Loucy (cell line): ENCODE measurements at regions not wholly inside any gene's neighbourhood (a gene's known extent, or its start where the extent isn't known, plus 50 kb on each side); places are given as distances from the start of the nearest gene placed in this dataset.

Experiments
- H2AFZ ChIP-seq: fragments of 200-600 bp; sonication (generic); 2 replicates; pipeline ENCODE4 v1.6.0; 2016; ENCODE audit warnings: antibody characterized with exemption, mild to moderate bottlenecking, low read length, moderate library complexity
- H3F3A ChIP-seq: fragments of 200-600 bp; 2 replicates; pipeline ENCODE4 v1.6.0; 2016; ENCODE audit warnings: antibody characterized with exemption, low read depth, mild to moderate bottlenecking
- H3K27me3 ChIP-seq: fragments of 200-600 bp; sonication (generic); 2 replicates; pipeline ENCODE4 v1.6.1; 2014; ENCODE audit warnings: low read length, mild to moderate bottlenecking; ENCODE audit not compliant: insufficient read depth, poor library complexity, severe bottlenecking
- H3K36me3 ChIP-seq: fragments of 200-600 bp; sonication (generic); 2 replicates; pipeline ENCODE4 v1.6.1; 2016; ENCODE audit warnings: low read length; ENCODE audit not compliant: insufficient read depth
- H3K4me1 ChIP-seq: fragments of 200-600 bp; sonication (generic); 2 replicates; pipeline ENCODE4 v1.5.1; 2014; ENCODE audit warnings: low read length, mild to moderate bottlenecking; ENCODE audit not compliant: insufficient read depth, poor library complexity, severe bottlenecking
- H3K4me2 ChIP-seq: fragments of 200-600 bp; sonication (generic); 2 replicates; pipeline ENCODE4 v1.6.0; 2014; ENCODE audit warnings: antibody characterized with exemption, low read length, low read depth, mild to moderate bottlenecking; ENCODE audit not compliant: poor library complexity, severe bottlenecking
- H3K4me3 ChIP-seq: fragments of 200-600 bp; sonication (generic); 2 replicates; pipeline ENCODE4 v1.5.1; 2014; ENCODE audit warnings: low read length, mild to moderate bottlenecking, mixed read lengths; ENCODE audit not compliant: poor library complexity, severe bottlenecking
- H3K79me2 ChIP-seq: fragments of 200-600 bp; sonication (generic); 2 replicates; pipeline ENCODE4 v1.6.1; 2014; ENCODE audit warnings: low read length; ENCODE audit not compliant: insufficient read depth
- H3K9ac ChIP-seq: fragments of 200-600 bp; sonication (generic); 2 replicates; pipeline ENCODE4 v1.6.0; 2014; ENCODE audit warnings: mild to moderate bottlenecking, low read depth, low read length, moderate library complexity; ENCODE audit not compliant: poor library complexity, severe bottlenecking
- H3K9me2 ChIP-seq: fragments of 200-600 bp; sonication (generic); replicated peaks from 2 replicates; pipeline ENCODE4 v1.6.1; 2016; ENCODE audit warnings: low read depth, low read length, mixed read lengths
- H3K9me3 ChIP-seq: fragments of 200-600 bp; sonication (generic); 2 replicates; pipeline ENCODE4 v1.6.1; 2014; ENCODE audit warnings: mild to moderate bottlenecking, antibody characterized with exemption, low read length, low read depth; ENCODE audit not compliant: insufficient read depth
- H4K20me1 ChIP-seq: fragments of 200-600 bp; sonication (generic); 2 replicates; pipeline ENCODE4 v1.6.0; 2014; ENCODE audit warnings: antibody characterized with exemption, low read length, mild to moderate bottlenecking; ENCODE audit not compliant: insufficient read depth, poor library complexity, severe bottlenecking
- EZH2phosphoT487 ChIP-seq: fragments of 200-600 bp; IDR thresholded peaks from 2 replicates; pipeline ENCODE4 v1.6.1; 2018; ENCODE audit warnings: antibody characterized with exemption, mild to moderate bottlenecking, moderate library complexity, borderline replicate concordance
- TF ChIP-seq, protein P1 (sequence below): fragments of 200-600 bp; sonication (generic); conservative IDR thresholded peaks from 2 replicates; pipeline ENCODE4 v1.5.1; 2014; ENCODE audit warnings: mild to moderate bottlenecking, antibody characterized with exemption, low read length

DNA sequence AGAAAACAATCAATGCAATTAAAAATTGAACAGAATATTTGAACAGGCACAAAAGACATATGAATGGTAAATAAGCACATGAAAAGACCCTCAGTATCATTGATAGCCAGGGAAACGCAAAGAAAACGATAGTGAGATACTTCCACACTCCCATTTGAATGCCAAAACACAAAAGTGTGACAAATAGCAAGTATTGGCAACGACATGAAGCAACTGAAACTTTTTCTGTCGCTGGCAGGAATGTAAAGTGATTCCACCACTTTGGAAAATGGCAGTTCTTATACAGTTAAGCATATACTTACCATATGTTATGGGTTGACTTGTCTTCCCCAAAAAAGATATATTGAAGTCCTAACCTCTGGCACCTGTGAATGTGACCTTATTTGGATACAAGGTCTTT lies 62.9 kb upstream of the NAV2 start:
- no peaks in the 10 kb centered on the region for H3K79me2 ChIP-seq
- no peaks in the 10 kb centered on the region for H3K36me3 ChIP-seq
- no peak overlapping the region for H3K4me3 ChIP-seq
- H3K4me2 ChIP-seq = no peak overlapping the region
- no peaks in the 10 kb centered on the region for H3K27me3 ChIP-seq
- TF ChIP-seq, protein P1, sequence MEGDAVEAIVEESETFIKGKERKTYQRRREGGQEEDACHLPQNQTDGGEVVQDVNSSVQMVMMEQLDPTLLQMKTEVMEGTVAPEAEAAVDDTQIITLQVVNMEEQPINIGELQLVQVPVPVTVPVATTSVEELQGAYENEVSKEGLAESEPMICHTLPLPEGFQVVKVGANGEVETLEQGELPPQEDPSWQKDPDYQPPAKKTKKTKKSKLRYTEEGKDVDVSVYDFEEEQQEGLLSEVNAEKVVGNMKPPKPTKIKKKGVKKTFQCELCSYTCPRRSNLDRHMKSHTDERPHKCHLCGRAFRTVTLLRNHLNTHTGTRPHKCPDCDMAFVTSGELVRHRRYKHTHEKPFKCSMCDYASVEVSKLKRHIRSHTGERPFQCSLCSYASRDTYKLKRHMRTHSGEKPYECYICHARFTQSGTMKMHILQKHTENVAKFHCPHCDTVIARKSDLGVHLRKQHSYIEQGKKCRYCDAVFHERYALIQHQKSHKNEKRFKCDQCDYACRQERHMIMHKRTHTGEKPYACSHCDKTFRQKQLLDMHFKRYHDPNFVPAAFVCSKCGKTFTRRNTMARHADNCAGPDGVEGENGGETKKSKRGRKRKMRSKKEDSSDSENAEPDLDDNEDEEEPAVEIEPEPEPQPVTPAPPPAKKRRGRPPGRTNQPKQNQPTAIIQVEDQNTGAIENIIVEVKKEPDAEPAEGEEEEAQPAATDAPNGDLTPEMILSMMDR = no peak
- TF ChIP-seq EZH2phosphoT487 = no peak
- no peaks in the 10 kb centered on the region for H3K9me2 ChIP-seq
- no peak overlapping the region for H3K9ac ChIP-seq
- no peaks in the 10 kb centered on the region for H3K9me3 ChIP-seq
- no peaks in the 10 kb centered on the region for H3F3A ChIP-seq
- no peaks in the 10 kb centered on the region for H4K20me1 ChIP-seq
- H2AFZ ChIP-seq = no peak overlapping the region
- H3K4me1 ChIP-seq = peaks cover 6% of the 10 kb centered on the region

DNA sequence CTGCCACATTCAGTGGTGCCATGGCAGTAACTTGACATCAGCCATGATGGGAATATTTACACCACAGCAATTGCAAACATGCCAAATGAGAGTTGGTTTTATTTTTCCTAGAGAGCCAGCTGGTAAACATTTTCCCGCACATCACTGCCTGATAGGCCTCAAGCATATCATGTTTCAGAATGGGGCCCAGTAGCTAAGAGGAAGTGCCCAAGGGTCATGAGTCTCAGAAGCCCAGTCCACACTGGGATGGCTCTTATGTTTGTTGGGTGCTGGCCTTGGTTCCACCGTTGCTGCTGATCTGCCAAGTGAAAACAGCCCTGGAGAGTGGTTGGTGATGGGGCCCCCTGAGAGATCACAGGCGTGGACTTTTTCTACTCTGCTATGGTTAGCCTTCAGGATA lies 64.3 kb upstream of the NAV2 start:
- Histone ChIP-seq H3K9ac (no peak overlapping the region), H3K9me3 (no peaks in the 10 kb centered on the region), H3F3A (no peaks in the 10 kb centered on the region), H3K4me1 (peaks cover 13% of the 10 kb centered on the region), H3K4me2 (no peak overlapping the region), H3K79me2 (no peaks in the 10 kb centered on the region), H3K27me3 (no peaks in the 10 kb centered on the region), H3K36me3 (no peaks in the 10 kb centered on the region), H3K4me3 (no peak overlapping the region), H2AFZ (no peak overlapping the region), H4K20me1 (no peaks in the 10 kb centered on the region), H3K9me2 (no peaks in the 10 kb centered on the region)
- TF ChIP-seq EZH2phosphoT487 = no peak
- TF ChIP-seq, protein P1 = no peak

DNA sequence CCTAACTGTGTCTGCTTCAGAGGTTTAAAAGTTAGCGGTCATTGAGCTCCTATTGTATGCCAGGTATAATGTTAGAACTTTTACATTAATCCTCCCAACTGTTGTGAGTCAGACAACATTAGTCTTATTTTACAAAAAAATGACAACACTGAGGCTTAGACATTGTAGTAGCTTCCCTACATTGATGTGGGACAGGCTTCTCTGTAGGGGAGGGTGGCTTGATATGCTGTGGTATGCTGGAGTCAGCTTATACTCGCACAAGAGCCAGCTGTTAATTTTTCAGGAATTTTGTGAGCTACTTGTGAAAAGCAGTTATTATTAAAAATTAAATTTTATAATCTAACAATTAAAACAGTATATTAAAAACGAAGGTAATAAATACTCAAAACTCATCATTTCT lies 64.8 kb upstream of the NAV2 start:
- H3K4me2 ChIP-seq = no peak overlapping the region
- H3K79me2 ChIP-seq = no peaks in the 10 kb centered on the region
- no peak overlapping the region for H3K4me3 ChIP-seq
- H3K9me2 ChIP-seq = no peaks in the 10 kb centered on the region
- peaks cover 13% of the 10 kb centered on the region for H3K4me1 ChIP-seq
- no peak overlapping the region for H2AFZ ChIP-seq
- no peaks in the 10 kb centered on the region for H3K27me3 ChIP-seq
- H3F3A ChIP-seq = no peaks in the 10 kb centered on the region
- H4K20me1 ChIP-seq = no peaks in the 10 kb centered on the region
- no peaks in the 10 kb centered on the region for H3K9me3 ChIP-seq
- TF ChIP-seq, protein P1 = no peak
- TF ChIP-seq EZH2phosphoT487 = no peak
- H3K9ac ChIP-seq = no peak overlapping the region
- no peaks in the 10 kb centered on the region for H3K36me3 ChIP-seq
